ENCODE measurements at regions not wholly inside any gene's neighbourhood (a gene's known extent, or its start where the extent isn't known, plus 50 kb on each side); places are given as distances from the start of the nearest gene placed in this dataset.

- TF ChIP-seq, protein P1, sequence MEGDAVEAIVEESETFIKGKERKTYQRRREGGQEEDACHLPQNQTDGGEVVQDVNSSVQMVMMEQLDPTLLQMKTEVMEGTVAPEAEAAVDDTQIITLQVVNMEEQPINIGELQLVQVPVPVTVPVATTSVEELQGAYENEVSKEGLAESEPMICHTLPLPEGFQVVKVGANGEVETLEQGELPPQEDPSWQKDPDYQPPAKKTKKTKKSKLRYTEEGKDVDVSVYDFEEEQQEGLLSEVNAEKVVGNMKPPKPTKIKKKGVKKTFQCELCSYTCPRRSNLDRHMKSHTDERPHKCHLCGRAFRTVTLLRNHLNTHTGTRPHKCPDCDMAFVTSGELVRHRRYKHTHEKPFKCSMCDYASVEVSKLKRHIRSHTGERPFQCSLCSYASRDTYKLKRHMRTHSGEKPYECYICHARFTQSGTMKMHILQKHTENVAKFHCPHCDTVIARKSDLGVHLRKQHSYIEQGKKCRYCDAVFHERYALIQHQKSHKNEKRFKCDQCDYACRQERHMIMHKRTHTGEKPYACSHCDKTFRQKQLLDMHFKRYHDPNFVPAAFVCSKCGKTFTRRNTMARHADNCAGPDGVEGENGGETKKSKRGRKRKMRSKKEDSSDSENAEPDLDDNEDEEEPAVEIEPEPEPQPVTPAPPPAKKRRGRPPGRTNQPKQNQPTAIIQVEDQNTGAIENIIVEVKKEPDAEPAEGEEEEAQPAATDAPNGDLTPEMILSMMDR (IDR thresholded peaks at IDR 0.05 in 2 of 3, conservative IDR thresholded peaks at IDR 0.05 in 1 of 3; ENCODE audit: control insufficient read depth in 2 of 3, extremely low read depth in 1 of 3, insufficient read depth in 1 of 3, low read depth in 3 of 3, low read length in 3 of 3) = no peak
- TF ChIP-seq POLR2AphosphoS5 (IDR thresholded peaks at IDR 0.05; ENCODE audit: low read length) = no peak
Observed at GRCh38 chr3:84073664-84074063, 885.1 kb upstream of the CADM2 start (continued).

GRCh38 chr3:84074767-84075166, 884.0 kb upstream of the CADM2 start:
- ChIA-PET CTCF (no interaction called here), RAD21 (ENCODE audit: unreplicated experiment) (no interaction called here), POLR2A (no interaction called here), SMC1A (ENCODE audit: uncharacterized antibody, unreplicated experiment) (no interaction called here)
- H3K36me3 ChIP-seq (ENCODE audit: control insufficient read depth in 2 of 2, insufficient read depth in 2 of 2, low read length in 1 of 2) = no peaks in the 10 kb centered on the region
- ATAC-seq (peak; percentile 85), FAIRE-seq (no peak), DNase-seq (ENCODE audit: low read depth, low spot score) (peak; percentile 8)
- no peak overlapping the region for H3K4me3 ChIP-seq
- H3K4me2 ChIP-seq (ENCODE audit: control insufficient read depth, insufficient read depth) = no peak overlapping the region
- no TSS peak for BruUV-seq (replicated peaks)
- whole genome bisulfite sequencing (ENCODE audit: insufficient coverage, insufficient replicate concordance, low lambda C conversion rate, missing lambda C conversion rate) = 0% methylated on average over 2 of the region's 2 CpGs
- no peaks in the 10 kb centered on the region for H3K79me2 ChIP-seq (ENCODE audit: control insufficient read depth, insufficient read depth, low read length)
- H3K27ac ChIP-seq (ENCODE audit: control insufficient read depth, insufficient read depth) = no peak overlapping the region
- no peaks in the 10 kb centered on the region for H3K4me1 ChIP-seq (ENCODE audit: control insufficient read depth, insufficient read depth, low read length)
- no peaks in the 10 kb centered on the region for H3K9me3 ChIP-seq (replicated peaks; ENCODE audit: control insufficient read depth, insufficient read depth, low read length)
- no peaks in the 10 kb centered on the region for H4K20me1 ChIP-seq (ENCODE audit: control insufficient read depth, insufficient read depth)
- intact Hi-C loops (cut with micrococcal nuclease; ENCODE audit: unreplicated experiment) (no loop called here), in situ Hi-C loops (cut with MboI) (no loop called here)
- H3K9ac ChIP-seq (ENCODE audit: control insufficient read depth, insufficient read depth, low read length) = no peak overlapping the region
- no peaks in the 10 kb centered on the region for H3K27me3 ChIP-seq (replicated peaks in 1 of 2; ENCODE audit: control insufficient read depth in 2 of 2, insufficient read depth in 2 of 2, low read length in 1 of 2)
- no peak overlapping the region for H2AFZ ChIP-seq (ENCODE audit: control insufficient read depth, low read depth, low read length)
- TF ChIP-seq POLR2A (IDR thresholded peaks at IDR 0.05; ENCODE audit: low read depth, low read length) = no peak
- peak in 1 of 2 experiments; percentile 25; a peak in 1 of 4 replicates for TF ChIP-seq EP300 (IDR thresholded peaks at IDR 0.05; ENCODE audit: borderline replicate concordance in 1 of 2, control insufficient read depth in 1 of 2, low read depth in 2 of 2, low read length in 2 of 2)
- TF ChIP-seq HDAC6 (IDR thresholded peaks at IDR 0.05; ENCODE audit: unreplicated experiment) = no peak
- TF ChIP-seq ASH2L (IDR thresholded peaks at IDR 0.05; ENCODE audit: borderline replicate concordance, low read depth) = no peak
- TF ChIP-seq RELA (IDR thresholded peaks at IDR 0.05; ENCODE audit: borderline replicate concordance, partially characterized antibody) = no peak
- TF ChIP-seq SUZ12 (IDR thresholded peaks at IDR 0.05; ENCODE audit: unreplicated experiment) = no peak
- no peak for TF ChIP-seq ZNF622 (IDR thresholded peaks at IDR 0.05)
- no peak for TF ChIP-seq MXI1 (IDR thresholded peaks at IDR 0.05; ENCODE audit: low read depth, low read length)
- TF ChIP-seq NBN (IDR thresholded peaks at IDR 0.05) = no peak
- TF ChIP-seq BCL11A (IDR thresholded peaks at IDR 0.05; ENCODE audit: low read depth, low read length) = peak; percentile 24; the same call in 1 of the 2 replicates
- TF ChIP-seq RELB (IDR thresholded peaks at IDR 0.05; ENCODE audit: low read depth) = peak; percentile 47; the same call in 1 of the 2 replicates
- no peak for TF ChIP-seq FOXK2 (IDR thresholded peaks at IDR 0.05)
- peak; percentile 24; the same call in 1 of the 2 replicates for TF ChIP-seq DPF2 (IDR thresholded peaks at IDR 0.05)
- TF ChIP-seq ZNF217 (IDR thresholded peaks at IDR 0.05) = no peak
- no peak for TF ChIP-seq BHLHE40 (IDR thresholded peaks at IDR 0.05; ENCODE audit: borderline replicate concordance in 1 of 2, low read depth in 2 of 2, low read length in 1 of 2)
- TF ChIP-seq HCFC1 (IDR thresholded peaks at IDR 0.05; ENCODE audit: low read length) = no peak
- no peak for TF ChIP-seq NFYB (IDR thresholded peaks at IDR 0.05; ENCODE audit: insufficient read depth, low read depth, low read length)
- no peak for TF ChIP-seq BACH1 (IDR thresholded peaks at IDR 0.05; ENCODE audit: borderline replicate concordance)
- TF ChIP-seq NR2F1 (conservative IDR thresholded peaks at IDR 0.05) = 0 out of 2 replicates have a peak, but pooled peaks have one; percentile 59

Data from GM12878 (cell line).